ENCODE measurements at regions not wholly inside any gene's neighbourhood (a gene's known extent, or its start where the extent isn't known, plus 50 kb on each side); places are given as distances from the start of the nearest gene placed in this dataset.
"Not testable (repeated sequence)": the region's sequence is repeated elsewhere in the genome, so short reads cannot be mapped to it uniquely, and the experiment has no call there.

GRCh38 chr16:61181982-61182381 lies 854.3 kb downstream of the CDH8 start:
- no peak for DNase-seq
- no peak for ATAC-seq

GRCh38 chr16:61179561-61179960 lies 856.7 kb downstream of the CDH8 start:
- ATAC-seq (no peak), DNase-seq (no peak)

GRCh38 chr16:61165797-61166196 lies 870.4 kb downstream of the CDH8 start:
- no peak for ATAC-seq

GRCh38 chr16:61150351-61150750 lies 885.9 kb downstream of the CDH8 start:
- ATAC-seq (no peak), DNase-seq (no peak)

More at GRCh38 chr16:61165797-61166196, 870.4 kb downstream of the CDH8 start:
- DNase-seq, result no peak

GRCh38 chr16:61149709-61150108 lies 886.5 kb downstream of the CDH8 start:
- DNase-seq (no peak), ATAC-seq (no peak)

GRCh38 chr16:61148930-61149329 lies 887.3 kb downstream of the CDH8 start:
- DNase-seq, result no peak
- ATAC-seq, result no peak

- ATAC-seq (no peak), DNase-seq (no peak)
Measured at GRCh38 chr16:61146429-61146828, 889.8 kb downstream of the CDH8 start.

- no peak for DNase-seq
- no peak for ATAC-seq
Measured at GRCh38 chr16:61131447-61131846, 904.8 kb downstream of the CDH8 start.

- DNase-seq, result no peak
- ATAC-seq, result no peak
Measured at GRCh38 chr16:61128545-61129323, 907.5 kb downstream of the CDH8 start.

- ATAC-seq, result no peak
- DNase-seq, result no peak
Measured at GRCh38 chr16:61105544-61105943, 930.7 kb downstream of the CDH8 start.

- DNase-seq, result no peak
- ATAC-seq, result no peak
Measured at GRCh38 chr16:61098505-61098904, 937.7 kb downstream of the CDH8 start.

- not testable (repeated sequence) for DNase-seq, ATAC-seq
Measured at GRCh38 chr16:61091300-61091699, 944.9 kb downstream of the CDH8 start.

- ATAC-seq, result no peak
- DNase-seq, result no peak
Measured at GRCh38 chr16:61083711-61084110, 952.5 kb downstream of the CDH8 start.

GRCh38 chr16:61074324-61074723 lies 961.9 kb downstream of the CDH8 start:
- ATAC-seq (no peak), DNase-seq (no peak)

GRCh38 chr16:61057635-61058034 lies 978.6 kb downstream of the CDH8 start:
- DNase-seq (no peak), ATAC-seq (no peak)

- DNase-seq, result no peak
Measured at GRCh38 chr16:61050547-61050946, 985.7 kb downstream of the CDH8 start.

GRCh38 chr16:61045931-61046330 lies 990.3 kb downstream of the CDH8 start:
- no peak for DNase-seq

More at GRCh38 chr16:61050547-61050946, 985.7 kb downstream of the CDH8 start:
- ATAC-seq, result no peak

GRCh38 chr16:61042737-61043136 lies 993.5 kb downstream of the CDH8 start:
- ATAC-seq (no peak), DNase-seq (no peak)

More at GRCh38 chr16:61045931-61046330, 990.3 kb downstream of the CDH8 start:
- ATAC-seq, result no peak

- DNase-seq (no peak), ATAC-seq (no peak)
Measured at GRCh38 chr16:61030616-61031015, 1005.6 kb downstream of the CDH8 start.

GRCh38 chr16:61024180-61024900 lies 1011.9 kb downstream of the CDH8 start:
- DNase-seq (no peak), ATAC-seq (no peak)

- DNase-seq, result no peak
- ATAC-seq, result no peak
Measured at GRCh38 chr16:61014869-61015268, 1021.4 kb downstream of the CDH8 start.

- DNase-seq, result no peak
- no peak for ATAC-seq
Measured at GRCh38 chr16:61007694-61008093, 1028.5 kb downstream of the CDH8 start.

- ATAC-seq (no peak), DNase-seq (no peak)
Measured at GRCh38 chr16:61005952-61006351, 1030.3 kb downstream of the CDH8 start.
